CD4-positive, alpha-beta T cell treated with Interleukin-4 for 4 hours (primary cell): ENCODE measurements at regions not wholly inside any gene's neighbourhood (a gene's known extent, or its start where the extent isn't known, plus 50 kb on each side); places are given as distances from the start of the nearest gene placed in this dataset.
"Not testable (repeated sequence)": the region's sequence is repeated elsewhere in the genome, so short reads cannot be mapped to it uniquely, and the experiment has no call there.

Experiments used
- DNase-seq: peaks from one replicate; pipeline ENCODE4 v3.0.0-alpha.2; 2020

- no peak for DNase-seq
These were observed 350.7 kb downstream of the NSUN3 start for GRCh38 chr3:94413336-94414108.

- no peak for DNase-seq
These were observed 351.6 kb downstream of the NSUN3 start for GRCh38 chr3:94414418-94414817.

- DNase-seq: no peak
These were observed 353.9 kb downstream of the NSUN3 start for GRCh38 chr3:94416768-94417167.

- no peak for DNase-seq
These were observed 355.1 kb downstream of the NSUN3 start for GRCh38 chr3:94417963-94418455.

- DNase-seq: no peak
These were observed 358.1 kb downstream of the NSUN3 start for GRCh38 chr3:94420931-94421330.

- no peak for DNase-seq
These were observed 360.7 kb downstream of the NSUN3 start for GRCh38 chr3:94423578-94423977.

DNA sequence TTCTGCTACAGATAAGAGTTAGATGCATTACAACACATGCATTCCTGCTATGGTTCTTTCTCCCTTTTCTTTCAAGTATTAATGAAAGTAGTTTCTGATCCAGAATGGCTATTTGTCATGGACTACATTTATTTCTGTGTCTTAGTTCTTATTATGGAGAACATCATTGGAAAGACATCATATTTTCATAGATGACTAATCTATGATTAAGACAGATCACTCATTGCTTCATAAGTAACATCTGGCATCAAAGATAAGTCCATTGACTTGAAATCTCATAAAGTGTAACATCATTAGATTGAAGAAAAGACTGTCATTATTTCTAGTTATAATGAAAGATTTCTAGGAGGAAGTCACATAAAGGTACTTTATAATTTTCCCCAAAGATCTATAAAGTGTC lies 366.7 kb downstream of the NSUN3 start:
- no peak for DNase-seq

DNA sequence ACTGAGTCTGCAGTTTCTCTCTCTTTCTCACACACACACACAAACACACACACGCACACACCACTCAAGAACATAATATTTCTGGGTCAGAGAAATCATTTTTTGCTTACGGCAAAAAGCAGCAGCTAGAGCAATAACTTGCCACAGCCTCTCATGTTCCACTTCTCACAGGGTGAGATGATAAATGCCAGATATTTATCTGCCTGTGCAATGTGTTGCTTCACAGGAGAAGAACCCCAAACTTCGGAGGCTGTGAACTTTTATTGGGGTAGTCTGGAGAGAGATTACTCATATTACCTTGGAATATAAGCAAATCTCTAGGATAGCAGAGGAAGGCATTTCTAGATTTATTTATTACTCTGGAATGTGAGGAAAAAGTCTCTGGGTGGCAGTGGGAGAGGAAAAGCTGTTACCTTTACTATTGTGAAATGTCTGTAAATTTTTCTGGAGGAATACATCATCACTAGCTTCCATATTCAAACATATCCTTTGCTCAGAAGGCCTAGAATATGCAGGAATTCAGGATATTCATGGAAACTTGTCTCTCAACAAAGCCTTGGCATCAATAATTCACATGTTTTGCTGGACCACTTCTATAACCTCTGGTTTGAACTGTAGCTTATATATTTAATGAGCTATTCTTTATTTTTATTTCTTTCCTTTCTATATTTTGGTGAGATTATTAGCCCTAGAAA lies 369.2 kb downstream of the NSUN3 start:
- DNase-seq: no peak

DNA sequence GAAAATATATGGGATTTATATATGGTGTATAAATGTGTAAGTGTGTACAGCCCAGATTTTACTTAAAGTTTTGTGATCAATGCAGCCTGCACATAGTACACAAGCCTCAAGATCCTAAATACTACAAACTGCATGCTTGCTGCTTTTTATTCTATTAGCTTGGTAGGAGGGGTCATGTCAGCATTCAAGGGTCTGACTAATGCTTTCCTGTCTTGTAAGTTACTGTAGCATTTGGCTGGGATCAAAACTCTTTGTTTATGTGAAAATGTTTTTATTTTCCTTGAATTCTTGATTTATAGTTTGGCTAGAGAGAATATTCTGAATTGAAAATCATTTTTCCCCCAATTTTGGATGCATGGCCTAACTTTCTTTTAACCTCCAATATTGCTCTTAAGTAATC lies 370.9 kb downstream of the NSUN3 start:
- no peak for DNase-seq

DNA sequence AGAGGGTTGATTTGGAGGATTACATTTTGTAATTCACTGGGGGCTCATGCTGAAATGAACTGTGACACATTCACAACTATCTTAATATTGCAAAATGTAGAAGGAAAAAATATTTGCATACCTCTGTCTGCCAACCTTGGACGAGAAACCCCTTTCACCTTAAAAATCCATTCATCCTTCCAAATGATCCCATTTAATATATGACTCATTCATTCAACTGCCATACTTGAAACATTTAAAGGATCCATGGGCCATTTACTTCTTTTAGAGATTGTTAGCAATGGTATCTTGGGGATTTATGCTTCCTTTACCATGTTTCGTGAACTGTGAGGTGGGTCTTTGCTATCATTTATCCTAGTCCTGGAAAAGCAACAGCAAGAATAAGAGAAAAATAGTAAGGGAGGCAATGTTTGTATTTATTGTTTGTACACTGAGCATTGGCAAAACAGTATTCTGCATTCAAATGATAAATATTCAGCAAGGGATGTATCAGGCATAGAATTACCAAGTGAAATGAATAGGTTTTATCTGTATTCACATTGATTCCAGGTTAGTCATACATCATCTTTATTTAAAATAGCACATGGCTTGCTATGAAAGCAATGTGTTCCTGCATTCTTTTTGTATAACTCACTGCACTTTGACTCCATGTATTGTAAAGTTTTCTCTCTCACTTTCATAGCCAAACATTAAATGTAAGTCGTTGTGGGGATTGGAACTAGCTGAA lies 378.1 kb downstream of the NSUN3 start:
- no peak for DNase-seq

DNA sequence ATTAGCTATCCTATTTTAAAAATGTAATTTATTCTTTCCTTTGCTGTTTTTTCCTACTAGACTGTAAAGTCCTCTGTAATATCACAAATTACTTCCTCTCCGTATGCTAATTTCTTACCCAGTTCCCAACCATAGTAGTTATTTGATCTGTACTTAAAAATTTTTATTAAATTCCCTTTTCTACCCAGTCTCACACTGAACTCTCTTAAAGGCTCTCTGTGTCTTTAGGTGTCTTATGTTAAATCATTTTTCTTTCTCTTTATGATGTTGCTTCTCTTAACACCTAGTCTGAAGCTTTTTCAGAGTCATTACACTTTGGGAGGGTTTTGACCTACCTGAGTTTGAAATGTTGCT lies 378.6 kb downstream of the NSUN3 start:
- no peak for DNase-seq

GRCh38 chr3:94453864-94454263 lies 391.0 kb downstream of the NSUN3 start:
- DNase-seq: no peak

DNA sequence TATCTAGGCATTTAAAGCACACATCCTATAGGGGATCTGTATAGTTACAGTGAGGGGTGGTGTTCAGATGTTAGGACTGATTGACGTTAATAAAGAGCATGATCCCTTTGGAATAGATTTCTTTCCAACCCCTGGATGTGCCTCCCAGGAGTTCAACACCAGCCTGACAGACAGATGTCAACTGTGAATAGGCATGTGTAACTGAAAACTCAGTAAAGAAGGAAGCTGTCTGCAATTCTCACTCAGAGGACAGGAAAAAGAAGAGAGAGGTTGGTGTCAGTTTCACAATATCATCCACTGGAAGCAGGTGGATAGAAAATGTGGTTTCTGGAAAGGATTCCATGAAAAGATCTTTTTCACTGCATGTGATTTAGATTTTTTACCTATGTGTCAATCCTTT lies 396.3 kb downstream of the NSUN3 start:
- DNase-seq: no peak

- DNase-seq: no peak
These were observed 398.1 kb downstream of the NSUN3 start for GRCh38 chr3:94460931-94461330.

DNA sequence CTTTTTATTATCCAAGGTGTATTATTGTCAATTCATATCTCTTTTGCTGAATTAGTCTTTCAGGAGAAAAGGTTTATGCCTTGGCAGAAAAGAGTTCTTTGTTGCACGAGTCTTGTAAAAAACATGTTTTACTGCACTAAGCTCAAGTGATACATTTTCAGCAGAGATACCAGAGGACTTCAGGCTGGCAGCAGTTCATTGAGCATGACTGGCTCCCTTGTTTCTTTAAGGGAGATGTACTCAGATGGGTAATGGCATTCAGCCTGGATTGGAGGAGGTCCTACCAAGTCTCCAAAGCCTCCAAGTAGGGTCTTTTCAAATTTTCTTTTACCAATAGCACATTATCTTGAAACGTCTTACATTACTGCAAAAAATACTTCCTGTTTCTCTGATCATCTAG lies 400.1 kb downstream of the NSUN3 start:
- no peak for DNase-seq

- no peak for DNase-seq
These were observed 409.6 kb downstream of the NSUN3 start for GRCh38 chr3:94472511-94472910.

DNA sequence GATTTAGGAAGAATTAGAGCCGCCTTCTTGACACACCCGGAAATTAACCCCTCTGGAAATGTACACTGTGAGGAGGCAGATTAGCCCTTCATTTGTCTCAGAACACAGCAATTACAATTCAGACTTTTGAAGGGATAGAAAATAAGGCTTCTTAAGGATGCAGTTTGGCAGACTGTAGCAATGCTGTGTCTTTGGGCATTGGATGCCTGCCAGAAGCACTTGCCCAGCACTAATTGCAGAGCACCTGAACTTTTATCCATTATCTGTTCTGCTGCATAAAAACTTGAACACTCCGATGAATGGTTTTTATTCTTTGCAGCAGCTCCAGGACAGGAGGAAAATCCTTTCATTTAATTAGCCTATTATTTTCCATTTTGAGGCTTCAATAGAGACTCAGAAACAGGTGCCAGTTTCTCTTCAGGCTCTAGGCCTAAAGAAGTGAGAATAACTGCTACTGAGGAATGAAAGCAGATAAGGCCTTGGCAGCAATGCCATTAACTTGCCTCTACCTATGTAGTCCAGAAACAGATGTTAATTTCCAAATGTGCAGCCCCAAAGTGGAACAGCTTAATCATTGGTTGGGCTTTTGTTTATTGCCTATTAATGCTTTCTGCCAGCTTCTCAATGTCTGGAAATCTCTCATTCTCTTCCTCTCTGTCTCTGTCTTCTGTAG lies 418.5 kb downstream of the NSUN3 start:
- DNase-seq: no peak

- no peak for DNase-seq
These were observed 419.8 kb downstream of the NSUN3 start for GRCh38 chr3:94482686-94483085.

- no peak for DNase-seq
These were observed 420.5 kb downstream of the NSUN3 start for GRCh38 chr3:94483403-94483802.

- DNase-seq: no peak
These were observed 432.1 kb downstream of the NSUN3 start for GRCh38 chr3:94494992-94495391.

- no peak for DNase-seq
These were observed 437.3 kb downstream of the NSUN3 start for GRCh38 chr3:94500146-94500545.

- DNase-seq: not testable (repeated sequence)
These were observed 444.5 kb downstream of the NSUN3 start for GRCh38 chr3:94507354-94507753.

GRCh38 chr3:94512876-94513275 lies 450.0 kb downstream of the NSUN3 start:
- no peak for DNase-seq
